HEK293 (cell line): ENCODE measurements at regions not wholly inside any gene's neighbourhood (a gene's known extent, or its start where the extent isn't known, plus 50 kb on each side); places are given as distances from the start of the nearest gene placed in this dataset.

ENCODE experiments used
- CTCF ChIA-PET: fragments of 350-600 bp; formaldehyde crosslinking; extraction: SDS; loops from one replicate; lab custom pipeline; 2021; ENCODE audit warnings: antibody characterized with exemption; lab: Yijun Ruan, JAX
- POLR2A ChIA-PET: fragments of 300-600 bp; formaldehyde crosslinking; extraction: SDS; loops from one replicate; lab custom pipeline; 2020; ENCODE audit warnings: antibody characterized with exemption, inconsistent platforms; lab: Yijun Ruan, JAX
- H3K27ac ChIP-seq: fragments of 200-500 bp; sonication (Bioruptor generic); 2 replicates; pipeline ENCODE4 v1.5.1; 2014; ENCODE audit warnings: low read depth, low read length, control low read depth, inconsistent platforms; ENCODE audit errors: extremely low read depth
- H3K36me3 ChIP-seq, 2 experiments: fragments of 200-500 bp in 1 of 2; sonication (Bioruptor generic) in 1 of 2; 1 replicate in 1 of 2; 2 replicates in 1 of 2; pipeline ENCODE4 v1.5.1; 2014 to 2017; ENCODE audit warnings: inconsistent platforms in 2 of 2, low read length in 2 of 2; ENCODE audit not compliant: control insufficient read depth in 2 of 2, insufficient read depth in 1 of 2
- H3K4me1 ChIP-seq: fragments of 200-500 bp; sonication (Bioruptor generic); 2 replicates; pipeline ENCODE4 v1.5.1; 2014; ENCODE audit warnings: mild to moderate bottlenecking, low read length, inconsistent platforms; ENCODE audit not compliant: control insufficient read depth, insufficient read depth
- H3K4me3 ChIP-seq: 2 replicates; pipeline ENCODE4 v1.5.1; 2011; ENCODE audit warnings: low read depth, mild to moderate bottlenecking, control low read depth, low read length, moderate library complexity
- H3K9me3 ChIP-seq: fragments of 200-500 bp; sonication (Bioruptor generic); 2 replicates; pipeline ENCODE4 v1.5.1; 2014; ENCODE audit warnings: low read depth, low read length, inconsistent platforms; ENCODE audit not compliant: control insufficient read depth, insufficient read depth
- EGR2 ChIP-seq: fragments of 450-650 bp; formaldehyde crosslinking; IDR thresholded peaks from 2 replicates; pipeline ENCODE4 v1.5.1; 2016; ENCODE audit warnings: low read depth, missing biosample characterization, missing genetic modification characterization
- MYNN ChIP-seq: fragments of 450-650 bp; formaldehyde crosslinking; IDR thresholded peaks from 2 replicates; pipeline ENCODE4 v1.5.1; 2016; ENCODE audit warnings: missing biosample characterization, missing genetic modification characterization, borderline replicate concordance
- PATZ1 ChIP-seq: fragments of 450-650 bp; formaldehyde crosslinking; IDR thresholded peaks from 2 replicates; pipeline ENCODE4 v1.5.1; 2016; ENCODE audit warnings: missing biosample characterization, missing genetic modification characterization
- ZBTB6 ChIP-seq: fragments of 450-650 bp; formaldehyde crosslinking; IDR thresholded peaks from 2 replicates; pipeline ENCODE4 v1.5.1; 2017; ENCODE audit warnings: missing biosample characterization, missing genetic modification characterization
- ZNF157 ChIP-seq: fragments of 450-650 bp; formaldehyde crosslinking; IDR thresholded peaks from 2 replicates; pipeline ENCODE4 v1.5.1; 2016; ENCODE audit warnings: missing biosample characterization, missing genetic modification characterization
- ZNF23 ChIP-seq: fragments of 450-650 bp; formaldehyde crosslinking; IDR thresholded peaks from 2 replicates; pipeline ENCODE4 v1.5.1; 2016; ENCODE audit warnings: missing biosample characterization, missing genetic modification characterization, borderline replicate concordance
- ZNF394 ChIP-seq: fragments of 450-650 bp; formaldehyde crosslinking; IDR thresholded peaks from 2 replicates; pipeline ENCODE4 v1.5.1; 2016; ENCODE audit warnings: missing biosample characterization, missing genetic modification characterization, mild to moderate bottlenecking, moderate library complexity, borderline replicate concordance
- ZNF580 ChIP-seq: fragments of 450-650 bp; formaldehyde crosslinking; IDR thresholded peaks from 2 replicates; pipeline ENCODE4 v1.5.1; 2016; ENCODE audit warnings: missing biosample characterization, missing genetic modification characterization
- TF ChIP-seq, protein P1 (sequence below): fragments of 450-650 bp; formaldehyde crosslinking; IDR thresholded peaks from 2 replicates; pipeline ENCODE4 v1.5.1; 2016; ENCODE audit warnings: missing biosample characterization, missing genetic modification characterization
- TF ChIP-seq, protein P2 (sequence below): fragments of 450-650 bp; formaldehyde crosslinking; IDR thresholded peaks from 2 replicates; pipeline ENCODE4 v1.5.1; 2017; ENCODE audit warnings: missing biosample characterization, missing genetic modification characterization
- TF ChIP-seq, protein P3 (sequence below): fragments of 450-650 bp; formaldehyde crosslinking; IDR thresholded peaks from 2 replicates; pipeline ENCODE4 v1.5.1; 2016; ENCODE audit warnings: missing biosample characterization, missing genetic modification characterization
- TF ChIP-seq, protein P4 (sequence below): fragments of 450-650 bp; formaldehyde crosslinking; IDR thresholded peaks from 2 replicates; pipeline ENCODE4 v1.5.1; 2017; ENCODE audit warnings: missing biosample characterization, mild to moderate bottlenecking, missing genetic modification characterization, moderate library complexity
- TF ChIP-seq, protein P5 (sequence below): fragments of 450-650 bp; formaldehyde crosslinking; IDR thresholded peaks from 2 replicates; pipeline ENCODE4 v1.5.1; 2017; ENCODE audit warnings: missing biosample characterization, missing genetic modification characterization

GRCh38 chr3:35380196-35380595 lies 259.1 kb upstream of the ARPP21 start:
- ChIA-PET CTCF (no interaction called here), POLR2A (no interaction called here)
- H3K4me3 ChIP-seq, result no peak overlapping the region
- TF ChIP-seq, protein P1, sequence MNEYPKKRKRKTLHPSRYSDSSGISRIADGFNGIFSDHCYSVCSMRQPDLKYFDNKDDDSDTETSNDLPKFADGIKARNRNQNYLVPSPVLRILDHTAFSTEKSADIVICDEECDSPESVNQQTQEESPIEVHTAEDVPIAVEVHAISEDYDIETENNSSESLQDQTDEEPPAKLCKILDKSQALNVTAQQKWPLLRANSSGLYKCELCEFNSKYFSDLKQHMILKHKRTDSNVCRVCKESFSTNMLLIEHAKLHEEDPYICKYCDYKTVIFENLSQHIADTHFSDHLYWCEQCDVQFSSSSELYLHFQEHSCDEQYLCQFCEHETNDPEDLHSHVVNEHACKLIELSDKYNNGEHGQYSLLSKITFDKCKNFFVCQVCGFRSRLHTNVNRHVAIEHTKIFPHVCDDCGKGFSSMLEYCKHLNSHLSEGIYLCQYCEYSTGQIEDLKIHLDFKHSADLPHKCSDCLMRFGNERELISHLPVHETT (tag by site-specific recombination), result no peak
- TF ChIP-seq PATZ1 (tag by site-specific recombination) (no peak), EGR2 (tag by site-specific recombination) (no peak), ZNF23 (tag by site-specific recombination) (no peak)
- TF ChIP-seq, protein P2, sequence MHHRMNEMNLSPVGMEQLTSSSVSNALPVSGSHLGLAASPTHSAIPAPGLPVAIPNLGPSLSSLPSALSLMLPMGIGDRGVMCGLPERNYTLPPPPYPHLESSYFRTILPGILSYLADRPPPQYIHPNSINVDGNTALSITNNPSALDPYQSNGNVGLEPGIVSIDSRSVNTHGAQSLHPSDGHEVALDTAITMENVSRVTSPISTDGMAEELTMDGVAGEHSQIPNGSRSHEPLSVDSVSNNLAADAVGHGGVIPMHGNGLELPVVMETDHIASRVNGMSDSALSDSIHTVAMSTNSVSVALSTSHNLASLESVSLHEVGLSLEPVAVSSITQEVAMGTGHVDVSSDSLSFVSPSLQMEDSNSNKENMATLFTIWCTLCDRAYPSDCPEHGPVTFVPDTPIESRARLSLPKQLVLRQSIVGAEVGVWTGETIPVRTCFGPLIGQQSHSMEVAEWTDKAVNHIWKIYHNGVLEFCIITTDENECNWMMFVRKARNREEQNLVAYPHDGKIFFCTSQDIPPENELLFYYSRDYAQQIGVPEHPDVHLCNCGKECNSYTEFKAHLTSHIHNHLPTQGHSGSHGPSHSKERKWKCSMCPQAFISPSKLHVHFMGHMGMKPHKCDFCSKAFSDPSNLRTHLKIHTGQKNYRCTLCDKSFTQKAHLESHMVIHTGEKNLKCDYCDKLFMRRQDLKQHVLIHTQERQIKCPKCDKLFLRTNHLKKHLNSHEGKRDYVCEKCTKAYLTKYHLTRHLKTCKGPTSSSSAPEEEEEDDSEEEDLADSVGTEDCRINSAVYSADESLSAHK, result no peak
- H3K27ac ChIP-seq, result no peak overlapping the region
- no peaks in the 10 kb centered on the region for H3K4me1 ChIP-seq
- H3K9me3 ChIP-seq, result no peaks in the 10 kb centered on the region
- H3K36me3 ChIP-seq, result no peaks in the 10 kb centered on the region

DNA sequence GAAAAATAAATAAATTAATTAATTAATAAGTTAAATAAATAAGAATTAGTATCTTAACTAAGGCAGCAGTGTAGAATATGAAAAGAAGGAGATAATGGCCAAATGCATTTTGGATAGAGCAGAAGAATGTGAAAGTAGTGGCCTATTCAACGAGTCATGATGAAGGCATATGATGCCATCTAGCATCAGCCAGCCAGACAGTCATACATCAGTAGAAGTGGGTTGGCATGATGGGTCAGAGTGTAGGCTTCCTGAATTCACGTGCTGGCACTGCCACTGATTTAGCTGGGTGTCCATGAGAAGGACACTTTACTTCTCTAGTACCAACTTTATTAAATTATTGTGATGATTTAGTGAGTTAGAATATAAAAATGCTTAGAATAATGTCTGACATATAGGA lies 256.1 kb upstream of the ARPP21 start:
- no peak overlapping the region for H3K27ac ChIP-seq
- no peaks in the 10 kb centered on the region for H3K4me1 ChIP-seq
- ChIA-PET CTCF (no interaction called here), POLR2A (no interaction called here)
- H3K36me3 ChIP-seq, result no peaks in the 10 kb centered on the region
- no peak overlapping the region for H3K4me3 ChIP-seq
- no peaks in the 10 kb centered on the region for H3K9me3 ChIP-seq
- TF ChIP-seq, protein P3, sequence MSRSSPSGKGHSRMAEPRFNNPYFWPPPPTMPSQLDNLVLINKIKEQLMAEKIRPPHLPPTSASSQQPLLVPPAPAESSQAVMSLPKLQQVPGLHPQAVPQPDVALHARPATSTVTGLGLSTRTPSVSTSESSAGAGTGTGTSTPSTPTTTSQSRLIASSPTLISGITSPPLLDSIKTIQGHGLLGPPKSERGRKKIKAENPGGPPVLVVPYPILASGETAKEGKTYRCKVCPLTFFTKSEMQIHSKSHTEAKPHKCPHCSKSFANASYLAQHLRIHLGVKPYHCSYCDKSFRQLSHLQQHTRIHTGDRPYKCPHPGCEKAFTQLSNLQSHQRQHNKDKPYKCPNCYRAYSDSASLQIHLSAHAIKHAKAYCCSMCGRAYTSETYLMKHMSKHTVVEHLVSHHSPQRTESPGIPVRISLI, result no peak

DNA sequence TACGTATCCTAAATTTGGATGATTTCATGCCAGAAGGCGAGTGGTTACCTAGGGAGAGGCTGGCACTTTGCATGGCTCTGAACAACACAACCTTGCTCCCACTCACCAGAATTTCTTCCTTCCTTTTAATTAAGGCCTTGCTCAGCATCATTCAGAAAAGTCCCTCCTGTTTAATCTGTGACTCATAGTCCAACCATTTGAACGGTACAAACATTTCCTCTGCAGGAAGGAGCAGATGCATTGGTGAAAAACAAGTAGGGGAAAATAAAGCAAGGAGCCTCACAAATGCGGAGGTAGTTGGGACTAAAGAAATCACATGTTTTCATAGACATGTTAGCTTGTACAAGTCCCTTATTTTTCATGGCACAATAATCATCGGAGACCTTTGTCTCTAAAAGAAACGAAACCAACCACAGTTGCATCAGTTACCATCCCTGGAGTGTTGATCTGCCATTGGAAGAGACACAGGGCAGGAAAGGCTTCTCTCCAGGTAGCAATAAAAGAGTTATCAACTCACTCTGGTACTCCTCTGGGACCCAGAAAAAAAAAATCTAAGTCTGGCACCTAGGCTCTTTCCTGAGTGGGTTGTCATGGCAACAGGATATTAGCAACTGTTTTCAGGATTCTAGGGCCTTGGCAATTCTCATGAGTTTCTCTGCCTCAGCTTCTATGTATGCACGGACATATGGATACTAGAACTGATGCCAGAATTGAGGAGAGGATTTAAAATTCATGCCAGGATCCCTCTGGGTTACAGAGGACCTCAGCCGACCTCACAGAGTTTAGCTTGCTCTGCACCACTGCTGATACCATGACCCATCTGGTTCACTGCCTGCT lies 255.4 kb upstream of the ARPP21 start:
- TF ChIP-seq, protein P2, result no peak
- TF ChIP-seq ZBTB6 (tag by site-specific recombination) (no peak), ZNF157 (tag by site-specific recombination) (no peak), ZNF580 (tag by site-specific recombination) (no peak), MYNN (no peak), ZNF394 (tag by site-specific recombination) (no peak)
- TF ChIP-seq, protein P4, sequence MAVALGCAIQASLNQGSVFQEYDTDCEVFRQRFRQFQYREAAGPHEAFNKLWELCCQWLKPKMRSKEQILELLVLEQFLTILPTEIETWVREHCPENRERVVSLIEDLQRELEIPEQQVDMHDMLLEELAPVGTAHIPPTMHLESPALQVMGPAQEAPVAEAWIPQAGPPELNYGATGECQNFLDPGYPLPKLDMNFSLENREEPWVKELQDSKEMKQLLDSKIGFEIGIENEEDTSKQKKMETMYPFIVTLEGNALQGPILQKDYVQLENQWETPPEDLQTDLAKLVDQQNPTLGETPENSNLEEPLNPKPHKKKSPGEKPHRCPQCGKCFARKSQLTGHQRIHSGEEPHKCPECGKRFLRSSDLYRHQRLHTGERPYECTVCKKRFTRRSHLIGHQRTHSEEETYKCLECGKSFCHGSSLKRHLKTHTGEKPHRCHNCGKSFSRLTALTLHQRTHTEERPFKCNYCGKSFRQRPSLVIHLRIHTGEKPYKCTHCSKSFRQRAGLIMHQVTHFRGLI (tag by site-specific recombination), result no peak
- TF ChIP-seq, protein P5, sequence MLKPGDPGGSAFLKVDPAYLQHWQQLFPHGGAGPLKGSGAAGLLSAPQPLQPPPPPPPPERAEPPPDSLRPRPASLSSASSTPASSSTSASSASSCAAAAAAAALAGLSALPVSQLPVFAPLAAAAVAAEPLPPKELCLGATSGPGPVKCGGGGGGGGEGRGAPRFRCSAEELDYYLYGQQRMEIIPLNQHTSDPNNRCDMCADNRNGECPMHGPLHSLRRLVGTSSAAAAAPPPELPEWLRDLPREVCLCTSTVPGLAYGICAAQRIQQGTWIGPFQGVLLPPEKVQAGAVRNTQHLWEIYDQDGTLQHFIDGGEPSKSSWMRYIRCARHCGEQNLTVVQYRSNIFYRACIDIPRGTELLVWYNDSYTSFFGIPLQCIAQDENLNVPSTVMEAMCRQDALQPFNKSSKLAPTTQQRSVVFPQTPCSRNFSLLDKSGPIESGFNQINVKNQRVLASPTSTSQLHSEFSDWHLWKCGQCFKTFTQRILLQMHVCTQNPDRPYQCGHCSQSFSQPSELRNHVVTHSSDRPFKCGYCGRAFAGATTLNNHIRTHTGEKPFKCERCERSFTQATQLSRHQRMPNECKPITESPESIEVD (tag by site-specific recombination), result no peak
- Histone ChIP-seq H3K4me3 (no peak overlapping the region), H3K27ac (no peak overlapping the region), H3K4me1 (no peaks in the 10 kb centered on the region), H3K36me3 (no peaks in the 10 kb centered on the region), H3K9me3 (no peaks in the 10 kb centered on the region)
- CTCF ChIA-PET, result no interaction called here
- POLR2A ChIA-PET, result no interaction called here
